Activated T-helper 2 cell treated with anti-CD3 and anti-CD28 coated beads, Interferon-gamma antibody, Interleukin-2, Interleukin-4, amounts not matched to agents 10 μg/mL and 5 μg/mL and 100 μg/mL, durations not matched to agents 14 hours and 24 hours and 36 hours (primary cell): ENCODE measurements at regions not wholly inside any gene's neighbourhood (a gene's known extent, or its start where the extent isn't known, plus 50 kb on each side); places are given as distances from the start of the nearest gene placed in this dataset.

Experiments
- DNase-seq: peaks from one replicate; pipeline ENCODE4 v3.0.0; 2021; ENCODE audit warnings: low spot score
- H3K27ac Mint-ChIP-seq: one replicate; pipeline ENCODE4 v1.8.0; 2021; ENCODE audit warnings: mixed read lengths
- H3K27me3 Mint-ChIP-seq: one replicate; pipeline ENCODE4 v1.8.0; 2021; ENCODE audit warnings: low read depth, mixed read lengths
- H3K36me3 Mint-ChIP-seq: one replicate; pipeline ENCODE4 v1.8.0; 2021; ENCODE audit warnings: low read depth, mixed read lengths
- H3K4me1 Mint-ChIP-seq: one replicate; pipeline ENCODE4 v1.8.0; 2021; ENCODE audit warnings: low read depth, mixed read lengths
- H3K4me3 Mint-ChIP-seq: one replicate; pipeline ENCODE4 v1.8.0; 2021; ENCODE audit warnings: low read depth, mild to moderate bottlenecking, moderate library complexity, mixed read lengths
- H3K9me3 Mint-ChIP-seq: one replicate; pipeline ENCODE4 v1.8.0; 2021; ENCODE audit warnings: mixed read lengths
- intact Hi-C: fragments of 100-400 bp; cut with micrococcal nuclease; formaldehyde crosslinking; loops from one replicate; pipeline ENCODE4 v1.15.1; 2023

GRCh38 chr5:22986281-22986680, 133.1 kb upstream of the CDH12 start:
- H3K9me3 Mint-ChIP-seq: peaks cover 34% of the 10 kb centered on the region
- no peaks in the 10 kb centered on the region for H3K27me3 Mint-ChIP-seq
- no peak for DNase-seq
- H3K4me3 Mint-ChIP-seq: no peak overlapping the region
- H3K36me3 Mint-ChIP-seq: no peaks in the 10 kb centered on the region
- H3K4me1 Mint-ChIP-seq: no peaks in the 10 kb centered on the region
- H3K27ac Mint-ChIP-seq: no peak overlapping the region
- intact Hi-C loops: no loop called here

DNA sequence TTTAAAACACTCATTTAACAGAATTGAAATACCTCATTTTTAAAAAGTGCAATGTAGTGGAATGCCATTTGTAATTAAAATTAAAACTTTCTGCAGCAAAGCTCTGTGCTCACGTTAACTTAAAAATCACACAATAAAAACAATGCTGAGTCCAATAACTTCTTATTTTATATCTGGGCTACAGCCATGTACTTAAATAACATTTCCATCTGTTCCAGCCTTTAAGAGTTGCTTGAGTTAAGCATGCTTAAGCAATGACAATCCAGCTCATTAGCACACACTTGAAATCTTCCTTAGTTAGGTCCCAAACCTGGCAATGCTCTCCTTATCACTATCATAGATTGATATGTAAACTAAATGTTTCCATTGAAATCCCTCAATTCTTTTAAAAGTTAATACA, 132.3 kb upstream of the CDH12 start:
- no peaks in the 10 kb centered on the region for H3K36me3 Mint-ChIP-seq
- no peak for DNase-seq
- peaks cover 33% of the 10 kb centered on the region for H3K9me3 Mint-ChIP-seq
- H3K4me1 Mint-ChIP-seq: no peaks in the 10 kb centered on the region
- intact Hi-C loops: no loop called here
- H3K4me3 Mint-ChIP-seq: no peak overlapping the region
- no peaks in the 10 kb centered on the region for H3K27me3 Mint-ChIP-seq
- no peak overlapping the region for H3K27ac Mint-ChIP-seq

DNA sequence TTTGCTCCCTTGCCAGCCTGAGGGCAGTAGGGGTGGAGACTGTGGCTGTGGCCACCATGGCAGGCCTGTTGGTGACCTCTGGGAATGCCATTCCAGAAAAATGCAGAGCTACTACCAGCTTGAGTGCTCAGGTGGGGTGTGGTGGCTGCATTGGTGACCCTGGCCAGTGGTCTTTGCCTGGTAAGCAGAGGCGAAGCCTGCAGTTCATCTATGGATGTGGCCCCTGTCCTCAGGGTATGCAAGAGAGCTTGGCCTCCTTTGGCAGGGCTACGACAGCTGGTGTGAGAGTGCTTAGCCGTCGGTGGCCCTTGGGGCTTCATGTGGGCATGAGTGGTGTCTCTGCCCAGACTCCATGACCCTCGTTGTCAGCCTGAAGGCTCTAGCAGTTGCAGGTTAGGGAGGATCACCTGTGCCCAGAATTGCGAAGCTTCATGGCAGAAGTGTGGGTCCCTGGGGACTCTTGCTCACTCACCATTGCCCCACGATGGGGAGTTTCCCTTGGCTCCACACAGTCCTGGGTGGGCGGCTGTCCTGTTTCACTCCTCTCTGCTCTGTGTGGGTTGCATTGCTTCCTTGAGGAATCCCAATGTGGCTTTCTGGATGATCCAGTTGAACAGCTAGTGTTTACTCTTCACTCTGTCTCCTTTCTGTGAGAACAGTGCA, 117.9 kb upstream of the CDH12 start:
- Mint-ChIP-seq H3K9me3 (peaks cover 63% of the 10 kb centered on the region), H3K27me3 (no peaks in the 10 kb centered on the region), H3K27ac (no peak overlapping the region), H3K4me3 (no peak overlapping the region), H3K36me3 (no peaks in the 10 kb centered on the region), H3K4me1 (no peaks in the 10 kb centered on the region)
- intact Hi-C loops: no loop called here
- DNase-seq: no peak

DNA sequence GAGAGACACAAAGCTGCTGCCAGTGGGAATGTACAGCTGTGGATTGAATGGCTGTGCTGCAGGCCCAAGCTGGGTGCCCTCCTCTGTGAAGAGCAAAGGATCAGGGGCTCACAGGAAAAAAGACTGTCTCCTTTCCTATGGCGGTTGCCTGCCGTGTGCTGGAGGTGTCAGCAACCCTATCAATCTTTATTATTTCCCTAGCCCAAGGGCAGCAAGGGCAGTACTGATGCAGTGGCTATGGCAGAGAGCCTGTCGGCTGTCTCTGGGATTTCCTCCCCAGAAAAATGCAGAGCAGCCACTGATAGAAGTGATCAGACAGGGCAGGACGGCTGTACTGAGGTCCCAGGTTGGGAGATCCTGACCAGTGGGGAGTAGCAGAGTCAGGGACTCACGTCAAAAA, 117.3 kb upstream of the CDH12 start:
- H3K4me1 Mint-ChIP-seq: no peaks in the 10 kb centered on the region
- no peak overlapping the region for H3K27ac Mint-ChIP-seq
- DNase-seq: no peak
- H3K9me3 Mint-ChIP-seq: peaks cover 65% of the 10 kb centered on the region
- no peak overlapping the region for H3K4me3 Mint-ChIP-seq
- intact Hi-C loops: no loop called here
- H3K36me3 Mint-ChIP-seq: no peaks in the 10 kb centered on the region
- no peaks in the 10 kb centered on the region for H3K27me3 Mint-ChIP-seq

DNA sequence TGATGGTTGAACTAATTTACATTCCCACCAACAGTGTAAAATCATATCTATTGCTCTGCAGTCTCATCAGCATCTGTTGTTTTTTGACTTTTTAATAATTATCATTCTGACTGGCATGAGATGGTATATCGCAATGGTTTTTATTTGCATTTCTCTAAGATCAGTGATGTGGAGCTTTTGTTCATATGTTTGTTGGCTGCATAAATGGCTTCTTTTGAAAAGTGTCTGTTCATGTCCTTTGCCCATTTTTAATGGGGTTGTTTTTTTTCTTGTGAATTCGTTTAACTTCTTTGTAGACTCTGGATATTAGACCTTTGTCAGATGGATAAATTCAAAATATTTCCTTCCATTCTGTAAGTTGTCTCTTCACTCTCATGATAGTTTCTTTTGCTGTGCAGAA, 115.2 kb upstream of the CDH12 start:
- Mint-ChIP-seq H3K4me3 (no peak overlapping the region), H3K4me1 (no peaks in the 10 kb centered on the region), H3K27ac (no peak overlapping the region), H3K27me3 (no peaks in the 10 kb centered on the region), H3K36me3 (no peaks in the 10 kb centered on the region), H3K9me3 (peaks cover 76% of the 10 kb centered on the region)
- DNase-seq: no peak
- intact Hi-C loops: no loop called here

DNA sequence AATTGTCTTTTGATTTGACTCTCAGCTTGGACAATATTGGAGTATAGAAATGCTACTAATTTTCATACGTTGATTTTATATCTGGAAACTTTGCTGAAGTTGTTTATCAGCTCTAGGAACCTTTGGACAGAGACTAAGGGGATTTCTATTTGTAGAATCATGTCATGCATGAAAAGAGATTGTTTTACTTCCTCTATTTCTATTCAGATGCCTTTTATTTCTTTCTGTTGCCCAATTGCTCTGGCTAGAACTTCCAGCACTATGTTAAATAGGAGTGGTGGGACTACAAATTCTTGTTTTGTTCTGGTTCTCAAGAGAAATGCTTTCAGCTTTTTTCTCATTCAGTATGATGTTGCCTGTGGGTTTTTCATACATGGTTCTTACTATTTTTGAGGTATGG, 112.8 kb upstream of the CDH12 start:
- DNase-seq: no peak
- no peak overlapping the region for H3K4me3 Mint-ChIP-seq
- intact Hi-C loops: no loop called here
- no peak overlapping the region for H3K27ac Mint-ChIP-seq
- no peaks in the 10 kb centered on the region for H3K4me1 Mint-ChIP-seq
- no peaks in the 10 kb centered on the region for H3K27me3 Mint-ChIP-seq
- H3K9me3 Mint-ChIP-seq: peaks cover 75% of the 10 kb centered on the region
- H3K36me3 Mint-ChIP-seq: no peaks in the 10 kb centered on the region

DNA sequence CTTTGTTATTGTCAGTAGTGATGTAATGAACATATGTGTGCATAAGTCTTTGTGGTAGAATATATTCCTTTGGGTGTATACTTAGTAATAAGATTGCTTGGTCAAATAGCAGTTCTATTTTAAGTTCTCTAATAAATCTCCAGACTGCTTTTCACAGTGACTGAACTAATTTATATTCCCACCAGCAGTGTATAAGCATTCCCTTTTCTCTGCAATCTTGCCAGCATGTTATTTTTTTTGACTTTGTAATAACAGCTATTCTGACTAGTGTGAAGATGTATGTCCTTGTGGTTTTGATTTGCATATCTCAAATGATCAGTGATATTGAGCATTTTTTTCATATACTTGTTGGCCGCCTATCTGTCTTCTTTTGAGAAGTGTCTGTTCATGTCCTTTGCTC, 111.5 kb upstream of the CDH12 start:
- H3K4me3 Mint-ChIP-seq: no peak overlapping the region
- H3K4me1 Mint-ChIP-seq: no peaks in the 10 kb centered on the region
- H3K9me3 Mint-ChIP-seq: peaks cover 79% of the 10 kb centered on the region
- H3K27me3 Mint-ChIP-seq: no peaks in the 10 kb centered on the region
- DNase-seq: no peak
- H3K36me3 Mint-ChIP-seq: no peaks in the 10 kb centered on the region
- no peak overlapping the region for H3K27ac Mint-ChIP-seq
- intact Hi-C loops: no loop called here

DNA sequence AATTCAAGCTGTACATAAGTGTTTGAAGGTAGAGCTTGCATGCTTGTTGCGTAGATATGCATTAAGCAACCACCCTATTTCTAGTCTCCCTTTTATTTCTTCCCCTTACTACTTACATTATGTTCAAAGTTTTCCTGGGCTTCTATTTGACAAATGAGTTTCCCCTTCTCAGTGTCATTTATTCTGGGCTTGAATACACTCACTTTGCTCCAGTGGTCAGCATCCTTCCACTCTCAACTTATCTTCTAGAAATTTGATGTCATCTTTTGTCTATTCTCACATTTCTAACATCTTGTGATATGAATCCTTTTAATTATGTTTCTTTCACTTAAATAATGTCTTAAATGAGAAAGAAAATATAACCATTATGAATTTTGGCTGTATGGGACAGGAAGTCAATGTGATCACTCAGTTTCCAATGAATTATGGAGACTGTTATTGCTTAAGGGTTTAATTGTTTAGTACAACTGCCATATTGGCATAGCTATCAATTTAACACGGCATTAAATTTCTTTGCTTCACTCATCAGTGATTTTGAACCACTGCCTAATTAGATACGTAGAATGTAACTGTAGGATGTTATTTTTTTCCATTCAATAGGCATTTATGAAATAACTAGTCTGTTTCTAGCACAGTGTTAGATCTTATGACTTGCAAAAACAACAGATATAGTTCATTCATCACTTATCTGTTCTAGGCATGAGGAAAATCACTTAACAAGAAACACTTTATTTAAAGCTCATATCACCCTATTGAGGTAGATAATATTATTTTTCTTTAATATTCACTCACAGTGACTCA, 105.5 kb upstream of the CDH12 start:
- no peak overlapping the region for H3K4me3 Mint-ChIP-seq
- no peak overlapping the region for H3K27ac Mint-ChIP-seq
- intact Hi-C loops: no loop called here
- DNase-seq: no peak
- H3K36me3 Mint-ChIP-seq: no peaks in the 10 kb centered on the region
- H3K27me3 Mint-ChIP-seq: no peaks in the 10 kb centered on the region
- H3K4me1 Mint-ChIP-seq: no peaks in the 10 kb centered on the region
- H3K9me3 Mint-ChIP-seq: peaks cover 40% of the 10 kb centered on the region

- Mint-ChIP-seq H3K4me3 (no peak overlapping the region), H3K27me3 (no peaks in the 10 kb centered on the region), H3K27ac (no peak overlapping the region), H3K9me3 (peaks cover 27% of the 10 kb centered on the region), H3K36me3 (no peaks in the 10 kb centered on the region), H3K4me1 (no peaks in the 10 kb centered on the region)
- no peak for DNase-seq
- intact Hi-C loops: no loop called here
Observed at GRCh38 chr5:22947921-22948320, 94.8 kb upstream of the CDH12 start.

- H3K4me1 Mint-ChIP-seq: no peaks in the 10 kb centered on the region
- no peak for DNase-seq
- no peaks in the 10 kb centered on the region for H3K36me3 Mint-ChIP-seq
- intact Hi-C loops: no loop called here
- no peak overlapping the region for H3K27ac Mint-ChIP-seq
- peaks cover 49% of the 10 kb centered on the region for H3K9me3 Mint-ChIP-seq
- no peaks in the 10 kb centered on the region for H3K27me3 Mint-ChIP-seq
- H3K4me3 Mint-ChIP-seq: no peak overlapping the region
Observed at GRCh38 chr5:22938362-22938761, 85.2 kb upstream of the CDH12 start.

- intact Hi-C loops: no loop called here
- H3K4me1 Mint-ChIP-seq: no peaks in the 10 kb centered on the region
Observed at GRCh38 chr5:22928821-22929482, 75.8 kb upstream of the CDH12 start.

GRCh38 chr5:22926574-22926973, 73.4 kb upstream of the CDH12 start:
- DNase-seq: no peak
- Mint-ChIP-seq H3K36me3 (no peaks in the 10 kb centered on the region), H3K4me1 (no peaks in the 10 kb centered on the region), H3K27ac (no peak overlapping the region), H3K4me3 (no peak overlapping the region), H3K27me3 (no peaks in the 10 kb centered on the region), H3K9me3 (peaks cover 24% of the 10 kb centered on the region)
- intact Hi-C loops: no loop called here

More at GRCh38 chr5:22928821-22929482, 75.8 kb upstream of the CDH12 start:
- Mint-ChIP-seq H3K9me3 (peaks cover 42% of the 10 kb centered on the region), H3K36me3 (no peaks in the 10 kb centered on the region), H3K27ac (no peak overlapping the region), H3K4me3 (no peak overlapping the region), H3K27me3 (no peaks in the 10 kb centered on the region)
- DNase-seq: no peak

DNA sequence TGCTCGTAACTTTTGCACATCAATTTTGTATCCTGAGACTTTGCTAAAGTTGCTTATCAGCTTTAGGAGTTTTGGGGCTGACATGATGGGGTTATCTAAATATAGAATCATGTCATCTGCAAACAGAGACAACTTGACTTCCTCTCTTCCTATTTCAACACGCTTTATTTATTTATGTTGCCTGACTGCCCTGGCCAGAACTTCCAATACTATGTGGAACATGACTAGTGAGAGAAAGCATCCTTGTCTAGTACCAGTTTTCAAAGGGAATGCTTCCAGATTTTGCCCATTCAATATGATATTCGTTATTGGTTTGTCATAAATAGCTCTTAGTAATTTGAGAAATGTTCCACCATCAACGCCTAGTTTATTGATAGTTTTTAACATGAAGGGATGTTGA, 65.4 kb upstream of the CDH12 start:
- H3K36me3 Mint-ChIP-seq: no peaks in the 10 kb centered on the region
- intact Hi-C loops: no loop called here
- no peak overlapping the region for H3K27ac Mint-ChIP-seq
- no peak for DNase-seq
- H3K9me3 Mint-ChIP-seq: peaks cover 31% of the 10 kb centered on the region
- H3K4me1 Mint-ChIP-seq: no peaks in the 10 kb centered on the region
- no peak overlapping the region for H3K4me3 Mint-ChIP-seq
- H3K27me3 Mint-ChIP-seq: no peaks in the 10 kb centered on the region
